ENCODE measurements at regions not wholly inside any gene's neighbourhood (a gene's known extent, or its start where the extent isn't known, plus 50 kb on each side); places are given as distances from the start of the nearest gene placed in this dataset.
A peak's percentile ranks its signal among the peaks of the same experiment; 100 is the strongest.

- no peak for DNase-seq (ENCODE audit: extremely low read depth in 1 of 2, low read depth in 1 of 2)
Observed at GRCh38 chr20:34163307-34163706, 51.3 kb upstream of the EIF2S2 start.

- DNase-seq (ENCODE audit: extremely low read depth in 1 of 2, low read depth in 1 of 2) = no peak
Observed at GRCh38 chr20:34164381-34164984, 52.4 kb upstream of the EIF2S2 start.

- no peak for DNase-seq (ENCODE audit: extremely low read depth in 1 of 2, low read depth in 1 of 2)
Observed at GRCh38 chr20:34165018-34165619, 53.1 kb upstream of the EIF2S2 start.

- DNase-seq (ENCODE audit: extremely low read depth in 1 of 2, low read depth in 1 of 2) = no peak
Observed at GRCh38 chr20:34171640-34172039, 59.6 kb upstream of the EIF2S2 start.

- no peak for DNase-seq (ENCODE audit: extremely low read depth in 1 of 2, low read depth in 1 of 2)
Observed at GRCh38 chr20:34172926-34173325, 60.9 kb upstream of the EIF2S2 start.

- DNase-seq (ENCODE audit: extremely low read depth in 1 of 2, low read depth in 1 of 2) = no peak
Observed at GRCh38 chr20:34175079-34175478, 63.0 kb upstream of the EIF2S2 start.

- no peak for DNase-seq (ENCODE audit: extremely low read depth in 1 of 2, low read depth in 1 of 2)
Observed at GRCh38 chr20:34175879-34176278, 63.8 kb upstream of the EIF2S2 start.

GRCh38 chr20:34177052-34177451 is 64.2 kb upstream of the ASIP start:
- DNase-seq (ENCODE audit: extremely low read depth in 1 of 2, low read depth in 1 of 2) = no peak

- no peak for DNase-seq (ENCODE audit: extremely low read depth in 1 of 2, low read depth in 1 of 2)
Observed at GRCh38 chr20:34179637-34180360, 61.4 kb upstream of the ASIP start.

- DNase-seq (ENCODE audit: extremely low read depth in 1 of 2, low read depth in 1 of 2) = no peak
Observed at GRCh38 chr20:34180460-34181120, 60.6 kb upstream of the ASIP start.

GRCh38 chr20:34181484-34181883 is 59.7 kb upstream of the ASIP start:
- DNase-seq (ENCODE audit: extremely low read depth in 1 of 2, low read depth in 1 of 2) = no peak

- no peak for DNase-seq (ENCODE audit: extremely low read depth in 1 of 2, low read depth in 1 of 2)
Observed at GRCh38 chr20:34185766-34186620, 55.2 kb upstream of the ASIP start.

- no peak for DNase-seq (ENCODE audit: extremely low read depth in 1 of 2, low read depth in 1 of 2)
Observed at GRCh38 chr20:34189572-34190163, 51.6 kb upstream of the ASIP start.

GRCh38 chr20:34190262-34190661 is 51.0 kb upstream of the ASIP start:
- DNase-seq (ENCODE audit: extremely low read depth in 1 of 2, low read depth in 1 of 2) = no peak

- peak in 1 of 2 donors; percentile 26 for DNase-seq (ENCODE audit: extremely low read depth in 1 of 2, low read depth in 1 of 2)
Observed at GRCh38 chr20:34190679-34191090, 50.5 kb upstream of the ASIP start.

All from stimulated activated CD8-positive, alpha-beta memory T cell treated with anti-CD3 and anti-CD28 coated beads, Interleukin-7, amount 100 ng/mL, for 48 hours (primary cell).